ENCODE measurements at regions not wholly inside any gene's neighbourhood (a gene's known extent, or its start where the extent isn't known, plus 50 kb on each side); places are given as distances from the start of the nearest gene placed in this dataset.
"Not testable (repeated sequence)": the region's sequence is repeated elsewhere in the genome, so short reads cannot be mapped to it uniquely, and the experiment has no call there.

GRCh38 chr2:82954868-82955267 is 1504.2 kb downstream of the SUCLG1 start:
- no peak for DNase-seq (ENCODE audit: low spot score)

- no peak for DNase-seq (ENCODE audit: low spot score)
Observed at GRCh38 chr2:82939211-82939610, 1519.9 kb downstream of the SUCLG1 start.

- not testable (repeated sequence) for DNase-seq (ENCODE audit: low spot score)
Observed at GRCh38 chr2:82938321-82938845, 1520.7 kb downstream of the SUCLG1 start.

- DNase-seq (ENCODE audit: low spot score), result no peak
Observed at GRCh38 chr2:82913566-82913965, 1545.5 kb downstream of the SUCLG1 start.

GRCh38 chr2:82896117-82896516 is 1563.0 kb downstream of the SUCLG1 start:
- no peak for DNase-seq (ENCODE audit: low spot score)

- no peak for DNase-seq (ENCODE audit: low spot score)
Observed at GRCh38 chr2:82893190-82893589, 1565.9 kb downstream of the SUCLG1 start.

- no peak for DNase-seq (ENCODE audit: low spot score)
Observed at GRCh38 chr2:82879803-82880202, 1579.3 kb downstream of the SUCLG1 start.

GRCh38 chr2:82875858-82876257 is 1583.2 kb downstream of the SUCLG1 start:
- DNase-seq (ENCODE audit: low spot score), result no peak

GRCh38 chr2:82857967-82858366 is 1601.1 kb downstream of the SUCLG1 start:
- DNase-seq (ENCODE audit: low spot score), result no peak

GRCh38 chr2:82853299-82853698 is 1605.8 kb downstream of the SUCLG1 start:
- DNase-seq (ENCODE audit: low spot score), result no peak

GRCh38 chr2:82852787-82853186 is 1606.3 kb downstream of the SUCLG1 start:
- DNase-seq (ENCODE audit: low spot score), result no peak

- DNase-seq (ENCODE audit: low spot score), result no peak
Observed at GRCh38 chr2:82848285-82848684, 1610.8 kb downstream of the SUCLG1 start.

- no peak for DNase-seq (ENCODE audit: low spot score)
Observed at GRCh38 chr2:82839036-82839435, 1620.0 kb downstream of the SUCLG1 start.

- DNase-seq (ENCODE audit: low spot score), result no peak
Observed at GRCh38 chr2:82837588-82838304, 1621.3 kb downstream of the SUCLG1 start.

GRCh38 chr2:82834893-82835292 is 1624.2 kb downstream of the SUCLG1 start:
- no peak for DNase-seq (ENCODE audit: low spot score)

- DNase-seq (ENCODE audit: low spot score), result no peak
Observed at GRCh38 chr2:82827426-82827825, 1631.7 kb downstream of the SUCLG1 start.

- DNase-seq (ENCODE audit: low spot score), result no peak
Observed at GRCh38 chr2:82826437-82826836, 1632.6 kb downstream of the SUCLG1 start.

GRCh38 chr2:82825410-82826090 is 1633.5 kb downstream of the SUCLG1 start:
- no peak for DNase-seq (ENCODE audit: low spot score)

- DNase-seq (ENCODE audit: low spot score), result no peak
Observed at GRCh38 chr2:82823892-82824291, 1635.2 kb downstream of the SUCLG1 start.

- DNase-seq (ENCODE audit: low spot score), result no peak
Observed at GRCh38 chr2:82819951-82820350, 1639.1 kb downstream of the SUCLG1 start.

GRCh38 chr2:82814146-82814545 is 1644.9 kb downstream of the SUCLG1 start:
- no peak for DNase-seq (ENCODE audit: low spot score)

- no peak for DNase-seq (ENCODE audit: low spot score)
Observed at GRCh38 chr2:82811946-82812345, 1647.1 kb downstream of the SUCLG1 start.

GRCh38 chr2:82803307-82803706 is 1655.8 kb downstream of the SUCLG1 start:
- DNase-seq (ENCODE audit: low spot score), result no peak
